Fibroblast of lung (primary cell): ENCODE measurements at regions not wholly inside any gene's neighbourhood (a gene's known extent, or its start where the extent isn't known, plus 50 kb on each side); places are given as distances from the start of the nearest gene placed in this dataset.

ENCODE experiments used
- DNase-seq, 2 donors: peaks; one replicate each; pipeline versions ENCODE4 v3.0.0 to v3.0.0-alpha.2; 2010; ENCODE audit warnings: low read depth in 2 of 2
- H2AFZ ChIP-seq: 2 replicates; pipeline ENCODE4 v1.5.1; 2012; ENCODE audit warnings: low read length, control low read depth, inconsistent platforms
- H3K27ac ChIP-seq: 2 replicates; pipeline ENCODE4 v1.5.1; 2011; ENCODE audit warnings: low read length, control low read depth; ENCODE audit not compliant: insufficient read depth
- H3K27me3 ChIP-seq: 2 replicates; pipeline ENCODE4 v1.5.1; 2011; ENCODE audit warnings: mild to moderate bottlenecking, low read length; ENCODE audit not compliant: control insufficient read depth, insufficient read depth
- H3K36me3 ChIP-seq: 2 replicates; pipeline ENCODE4 v1.5.1; 2011; ENCODE audit warnings: low read length; ENCODE audit not compliant: control insufficient read depth, insufficient read depth
- H3K4me1 ChIP-seq: 2 replicates; pipeline ENCODE4 v1.5.1; 2011; ENCODE audit warnings: low read length; ENCODE audit not compliant: control insufficient read depth, insufficient read depth; ENCODE audit errors: extremely low read depth
- H3K4me2 ChIP-seq: 2 replicates; pipeline ENCODE4 v1.5.1; 2011; ENCODE audit warnings: low read length, control low read depth; ENCODE audit not compliant: insufficient read depth; ENCODE audit errors: extremely low read depth
- H3K4me3 ChIP-seq, 4 experiments: fragments of 200-600 bp in 1 of 4; sonication (generic) in 1 of 4; replicated peaks in 1 of 4; 2 replicates each; pipeline ENCODE4 v1.5.1; 2011 to 2016; ENCODE audit warnings: low read length in 4 of 4, low read depth in 3 of 4, mild to moderate bottlenecking in 3 of 4, control low read depth in 2 of 4, inconsistent platforms in 1 of 4, mixed read lengths in 1 of 4; ENCODE audit not compliant: insufficient read depth in 1 of 4; ENCODE audit errors: control extremely low read depth in 1 of 4
- H3K79me2 ChIP-seq: 2 replicates; pipeline ENCODE4 v1.5.1; 2012; ENCODE audit warnings: mild to moderate bottlenecking, low read length, inconsistent platforms; ENCODE audit not compliant: control insufficient read depth, insufficient read depth
- H3K9ac ChIP-seq: 2 replicates; pipeline ENCODE4 v1.5.1; 2011; ENCODE audit warnings: mild to moderate bottlenecking, low read length, control low read depth; ENCODE audit not compliant: insufficient read depth
- H3K9me3 ChIP-seq: 2 replicates; pipeline ENCODE4 v1.5.1; 2012; ENCODE audit warnings: low read depth, low read length; ENCODE audit not compliant: control insufficient read depth, insufficient read depth
- H4K20me1 ChIP-seq: 2 replicates; pipeline ENCODE4 v1.5.1; 2011; ENCODE audit warnings: low read length; ENCODE audit not compliant: control insufficient read depth, insufficient read depth; ENCODE audit errors: extremely low read depth
- CTCF ChIP-seq, 2 donors: IDR thresholded peaks in 1 of 2; conservative IDR thresholded peaks in 1 of 2; 1 replicate in 1 of 2; 2 replicates in 1 of 2; pipeline ENCODE4 v1.5.1; 2011 to 2012; ENCODE audit warnings: low read length in 2 of 2, control low read depth in 1 of 2, inconsistent platforms in 1 of 2, low read depth in 1 of 2, mild to moderate bottlenecking in 1 of 2
- EZH2 ChIP-seq: IDR thresholded peaks from 2 replicates; pipeline ENCODE4 v1.5.1; 2012; ENCODE audit warnings: low read length, control low read depth, mild to moderate bottlenecking; ENCODE audit errors: missing control alignments

- Histone ChIP-seq H3K4me1 (no peaks in the 10 kb centered on the region), H3K79me2 (no peaks in the 10 kb centered on the region), H3K27me3 (no peaks in the 10 kb centered on the region), H3K27ac (no peak overlapping the region), H3K4me3 (no peak overlapping the region), H4K20me1 (no peaks in the 10 kb centered on the region), H3K4me2 (no peak overlapping the region), H3K36me3 (no peaks in the 10 kb centered on the region), H3K9ac (no peak overlapping the region), H3K9me3 (no peaks in the 10 kb centered on the region), H2AFZ (no peak overlapping the region)
- DNase-seq, result no peak
- no peak for TF ChIP-seq CTCF (conservative IDR thresholded peaks at IDR 0.05 in 1 of 2, IDR thresholded peaks at IDR 0.05 in 1 of 2; ENCODE audit: low read depth in 1 of 2, low read length in 2 of 2)
- TF ChIP-seq EZH2, result no peak
These were observed 151.3 kb downstream of the CDC5L start for GRCh38 chr6:44538807-44539201.

- DNase-seq, result no peak
- H3K9ac ChIP-seq, result no peak overlapping the region
- H3K4me3 ChIP-seq, result no peak overlapping the region
- no peaks in the 10 kb centered on the region for H3K36me3 ChIP-seq
- H3K27ac ChIP-seq, result no peak overlapping the region
- H3K79me2 ChIP-seq, result no peaks in the 10 kb centered on the region
- H4K20me1 ChIP-seq, result no peaks in the 10 kb centered on the region
- H3K27me3 ChIP-seq, result no peaks in the 10 kb centered on the region
- TF ChIP-seq CTCF (conservative IDR thresholded peaks at IDR 0.05 in 1 of 2, IDR thresholded peaks at IDR 0.05 in 1 of 2; ENCODE audit: low read depth in 1 of 2, low read length in 2 of 2), result no peak
- no peak for TF ChIP-seq EZH2
- no peaks in the 10 kb centered on the region for H3K9me3 ChIP-seq
- H3K4me2 ChIP-seq, result no peak overlapping the region
- no peak overlapping the region for H2AFZ ChIP-seq
- no peaks in the 10 kb centered on the region for H3K4me1 ChIP-seq
These were observed 152.3 kb downstream of the CDC5L start for GRCh38 chr6:44539701-44540355.

- no peak overlapping the region for H3K9ac ChIP-seq
- no peaks in the 10 kb centered on the region for H3K9me3 ChIP-seq
- DNase-seq, result no peak
- no peak overlapping the region for H3K4me2 ChIP-seq
- no peak overlapping the region for H3K27ac ChIP-seq
- H3K4me1 ChIP-seq, result no peaks in the 10 kb centered on the region
- no peaks in the 10 kb centered on the region for H3K36me3 ChIP-seq
- H3K27me3 ChIP-seq, result no peaks in the 10 kb centered on the region
- no peaks in the 10 kb centered on the region for H4K20me1 ChIP-seq
- TF ChIP-seq EZH2, result no peak
- TF ChIP-seq CTCF (conservative IDR thresholded peaks at IDR 0.05 in 1 of 2, IDR thresholded peaks at IDR 0.05 in 1 of 2; ENCODE audit: low read depth in 1 of 2, low read length in 2 of 2), result no peak
- H3K79me2 ChIP-seq, result no peaks in the 10 kb centered on the region
- no peak overlapping the region for H2AFZ ChIP-seq
- no peak overlapping the region for H3K4me3 ChIP-seq
These were observed 153.4 kb downstream of the CDC5L start for GRCh38 chr6:44540881-44541280.
